NCI-H2107 (cell line): ENCODE measurements at regions not wholly inside any gene's neighbourhood (a gene's known extent, or its start where the extent isn't known, plus 50 kb on each side); places are given as distances from the start of the nearest gene placed in this dataset.

ENCODE experiments used
- DNase-seq: peaks from one replicate; lab custom pipeline; 2025; lab: John Stamatoyannopoulos, UW

- DNase-seq: no peak
Observed at GRCh38 chr4:35423104-35423503, 821.2 kb downstream of the ARAP2 start.

DNA sequence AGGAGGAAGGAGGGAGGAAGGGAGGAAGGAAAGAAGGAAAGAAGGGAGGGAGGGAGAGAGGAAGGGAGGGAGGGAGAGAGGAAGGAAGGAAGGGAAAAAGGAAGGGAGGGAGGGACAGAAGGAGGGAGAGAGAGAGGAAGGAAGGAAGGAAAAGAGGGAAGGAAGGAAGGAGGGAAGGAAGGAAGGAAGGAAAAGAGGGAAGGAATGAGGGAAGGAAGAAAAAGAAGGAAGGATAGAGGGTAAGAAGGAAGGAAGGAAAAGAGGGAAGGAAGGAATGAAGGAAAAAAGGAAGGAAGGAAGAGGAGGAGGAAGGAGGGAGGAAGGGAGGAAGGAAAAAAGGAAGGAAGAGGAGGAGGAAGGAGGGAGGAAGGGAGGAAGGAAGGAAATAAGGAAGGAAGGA lies 796.8 kb downstream of the ARAP2 start:
- DNase-seq: no peak

GRCh38 chr4:35459045-35459444 lies 785.3 kb downstream of the ARAP2 start:
- DNase-seq: no peak

GRCh38 chr4:35461931-35462659 lies 782.2 kb downstream of the ARAP2 start:
- DNase-seq: no peak

DNA sequence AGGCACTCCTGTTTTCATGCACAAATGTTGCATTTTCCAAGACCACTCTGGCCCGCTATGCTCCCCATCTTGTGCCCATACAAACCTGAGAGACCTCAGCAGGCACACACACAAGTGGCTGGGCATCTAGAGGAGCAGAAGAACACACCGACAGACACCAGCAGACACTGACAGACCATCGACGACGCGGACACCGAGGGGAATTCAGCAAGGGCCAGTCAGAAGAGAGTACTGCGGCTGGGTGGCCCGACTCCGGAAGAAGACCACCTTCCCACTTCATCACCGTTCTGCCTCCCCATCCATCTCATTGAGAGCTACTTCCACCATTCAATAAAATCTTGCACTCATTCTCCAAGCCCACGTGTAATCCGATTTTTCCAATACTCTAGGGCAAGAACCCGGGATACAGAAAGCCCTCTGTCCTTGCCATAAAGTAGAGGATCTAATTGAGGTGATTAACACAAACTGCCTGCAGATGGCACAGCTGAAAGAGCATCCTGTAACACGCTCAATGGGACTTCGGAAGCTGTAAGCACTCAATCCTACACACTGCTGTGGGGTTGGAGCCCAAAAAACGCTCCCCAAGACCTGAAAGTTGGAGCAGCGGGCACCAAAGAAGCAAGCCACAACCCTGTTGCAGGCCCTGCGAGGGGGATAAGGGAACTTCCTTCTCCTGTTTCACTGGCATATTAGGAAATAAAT lies 780.9 kb downstream of the ARAP2 start:
- DNase-seq: no peak

DNA sequence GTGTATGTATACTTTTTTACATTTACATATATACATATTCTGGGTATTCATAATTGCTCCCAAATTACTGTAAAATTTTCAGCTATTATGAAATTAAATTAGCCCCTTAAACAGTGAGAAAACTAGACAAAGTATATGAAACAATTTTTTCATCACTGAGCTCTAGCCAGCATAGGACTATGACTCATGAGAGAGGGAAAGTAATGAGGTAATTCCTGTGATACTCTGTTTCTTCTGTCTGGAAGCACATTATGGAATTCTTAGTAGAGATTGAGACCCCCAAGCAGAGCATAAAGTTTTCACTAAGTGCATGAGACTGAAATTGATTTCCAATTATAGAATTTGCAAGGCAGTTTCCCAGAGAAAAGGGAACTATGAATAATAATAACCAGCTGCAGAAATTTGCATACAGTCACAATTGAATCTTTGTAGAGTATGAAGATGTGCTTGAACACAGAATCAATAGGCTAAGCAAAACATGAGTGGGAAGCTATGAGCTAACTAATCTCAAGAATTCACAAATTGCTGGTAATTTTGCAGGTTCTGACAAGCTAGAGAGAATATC lies 779.3 kb downstream of the ARAP2 start:
- DNase-seq: no peak

- no peak for DNase-seq
Observed at GRCh38 chr4:35491093-35491492, 753.2 kb downstream of the ARAP2 start.

- DNase-seq: no peak
Observed at GRCh38 chr4:35493977-35494376, 750.3 kb downstream of the ARAP2 start.

DNA sequence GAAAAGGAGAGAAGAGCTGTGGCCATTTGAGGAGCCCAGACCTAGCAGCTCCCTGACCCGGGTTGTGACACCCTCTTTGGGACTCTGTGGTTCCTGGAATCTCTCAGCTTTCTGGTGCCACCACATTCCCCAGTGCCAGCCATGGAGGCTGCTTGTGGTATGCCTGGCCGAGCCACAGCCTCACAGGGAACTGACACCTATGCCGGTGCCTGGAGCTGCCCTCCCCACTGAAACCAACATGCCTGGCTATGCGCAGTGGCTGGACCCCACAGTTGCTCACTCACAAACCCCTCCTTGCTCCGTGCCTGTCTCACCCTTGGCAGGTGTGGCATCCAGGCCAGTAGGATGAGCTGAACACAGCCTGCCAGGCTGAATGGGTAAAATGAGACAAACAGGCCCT lies 749.4 kb downstream of the ARAP2 start:
- DNase-seq: no peak

DNA sequence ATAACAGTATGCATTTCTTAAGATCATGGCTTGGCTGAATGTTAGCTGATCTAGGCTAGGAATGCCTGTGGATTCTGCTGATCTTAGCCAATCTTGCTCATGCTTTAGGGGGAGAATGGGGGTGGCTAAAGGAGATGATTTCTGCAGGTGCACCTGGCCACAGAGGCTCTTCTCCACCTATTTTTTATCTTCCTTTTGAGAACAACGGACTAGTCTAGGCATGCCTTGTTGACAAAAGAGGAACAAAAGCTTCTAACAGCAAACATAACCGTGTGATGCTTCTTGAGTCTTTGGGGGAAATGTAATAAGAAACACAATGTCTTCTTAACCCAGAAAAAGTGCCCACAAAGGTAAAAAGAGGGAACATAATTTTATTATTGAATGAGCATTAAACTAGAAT lies 743.5 kb downstream of the ARAP2 start:
- DNase-seq: no peak

- no peak for DNase-seq
Observed at GRCh38 chr4:35503435-35503834, 740.9 kb downstream of the ARAP2 start.

GRCh38 chr4:35506161-35506560 lies 738.2 kb downstream of the ARAP2 start:
- DNase-seq: no peak

DNA sequence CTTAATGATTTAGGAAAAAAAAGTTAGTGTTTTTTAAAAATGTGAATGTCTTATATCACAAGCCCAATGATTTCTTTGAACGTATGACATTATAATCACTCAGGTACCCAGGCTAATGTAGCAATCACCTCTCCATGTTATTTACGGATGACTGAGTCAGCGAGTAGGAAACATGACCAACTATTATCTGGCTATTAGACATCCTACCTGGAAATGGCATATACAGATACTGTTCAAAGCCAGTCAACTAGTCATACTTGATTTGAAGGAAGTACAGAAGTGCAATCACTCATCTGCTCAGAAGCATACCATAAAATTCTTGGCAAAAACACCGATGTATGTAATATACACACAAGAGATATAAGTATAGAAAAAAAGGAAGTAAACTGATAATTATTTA lies 732.5 kb downstream of the ARAP2 start:
- no peak for DNase-seq

- DNase-seq: no peak
Observed at GRCh38 chr4:35516102-35516501, 728.2 kb downstream of the ARAP2 start.

GRCh38 chr4:35520059-35520458 lies 724.3 kb downstream of the ARAP2 start:
- DNase-seq: no peak

DNA sequence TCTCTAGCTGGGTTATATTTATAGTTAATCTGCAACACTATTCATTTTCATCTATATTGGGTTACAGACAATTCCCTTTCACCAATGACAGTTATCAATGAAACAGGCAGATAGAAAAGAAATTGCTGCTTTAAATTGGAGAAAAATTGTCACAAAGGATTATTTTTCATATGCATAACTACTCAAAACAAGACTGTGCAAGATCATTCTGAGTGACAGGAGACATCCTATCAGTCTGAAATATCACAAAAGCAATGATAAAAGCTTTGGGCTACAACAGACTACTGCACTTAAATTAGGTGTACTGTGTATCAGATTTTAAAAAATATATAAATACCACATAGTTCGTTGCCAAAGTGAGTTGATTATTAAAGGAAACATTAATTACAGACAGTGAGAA lies 722.6 kb downstream of the ARAP2 start:
- no peak for DNase-seq

DNA sequence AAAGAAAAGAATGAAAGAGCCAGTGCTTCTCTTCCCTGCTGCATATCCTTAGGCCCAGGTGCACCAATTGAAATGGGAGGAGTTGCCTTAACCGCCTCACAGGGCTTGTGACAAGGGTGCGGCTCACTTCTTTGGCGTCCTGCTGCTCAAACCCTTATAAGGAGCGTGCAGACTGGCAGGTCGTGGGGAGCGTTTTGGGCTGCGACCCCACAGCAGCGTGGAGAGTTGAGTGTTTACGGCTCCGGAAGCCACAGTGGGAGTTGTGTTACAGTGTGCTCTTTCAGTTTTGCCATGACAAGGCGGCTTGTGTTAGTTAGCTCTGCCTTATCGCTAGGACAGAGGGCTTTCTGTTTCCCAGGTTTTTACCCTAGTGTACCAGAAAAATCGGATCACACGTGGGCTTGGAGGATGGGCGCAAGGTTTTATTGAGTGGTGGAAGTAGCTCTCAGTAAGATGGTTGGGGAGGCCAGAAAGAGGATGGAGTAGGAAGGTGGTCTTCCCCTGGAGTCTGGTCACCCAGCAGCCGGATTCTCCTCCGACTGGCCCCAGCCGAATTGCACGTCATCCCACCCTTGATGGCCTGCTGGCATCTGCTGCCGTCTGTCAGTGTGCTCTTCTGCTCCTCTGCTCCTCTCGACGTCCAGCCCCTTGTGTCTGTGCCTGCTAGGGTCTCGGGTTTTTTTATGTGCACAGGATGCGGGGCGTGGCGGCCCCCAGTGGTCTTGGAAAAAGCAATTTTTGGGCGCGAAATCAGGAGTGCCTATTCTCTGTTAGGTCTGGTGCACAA lies 718.9 kb downstream of the ARAP2 start:
- DNase-seq: no peak

- DNase-seq: no peak
Observed at GRCh38 chr4:35526456-35526855, 717.9 kb downstream of the ARAP2 start.

DNA sequence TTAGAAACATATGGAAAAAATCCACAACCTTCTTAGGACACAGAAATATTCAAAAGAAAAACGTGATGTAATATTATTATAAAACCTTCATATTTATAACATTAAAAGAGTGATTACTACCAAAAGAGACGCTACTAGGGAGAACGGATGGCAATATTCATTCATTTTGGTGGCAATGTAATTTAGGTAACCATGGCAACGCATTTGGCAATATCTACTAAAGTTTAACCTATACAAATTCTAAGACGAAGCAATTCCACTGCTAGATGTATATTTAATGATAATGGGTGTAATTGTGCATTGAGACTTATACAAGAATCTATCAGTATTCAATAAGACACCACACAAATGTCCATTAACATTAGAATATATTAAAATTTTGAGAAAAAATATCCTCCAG lies 709.4 kb downstream of the ARAP2 start:
- DNase-seq: no peak

GRCh38 chr4:35538807-35539206 lies 705.5 kb downstream of the ARAP2 start:
- no peak for DNase-seq

DNA sequence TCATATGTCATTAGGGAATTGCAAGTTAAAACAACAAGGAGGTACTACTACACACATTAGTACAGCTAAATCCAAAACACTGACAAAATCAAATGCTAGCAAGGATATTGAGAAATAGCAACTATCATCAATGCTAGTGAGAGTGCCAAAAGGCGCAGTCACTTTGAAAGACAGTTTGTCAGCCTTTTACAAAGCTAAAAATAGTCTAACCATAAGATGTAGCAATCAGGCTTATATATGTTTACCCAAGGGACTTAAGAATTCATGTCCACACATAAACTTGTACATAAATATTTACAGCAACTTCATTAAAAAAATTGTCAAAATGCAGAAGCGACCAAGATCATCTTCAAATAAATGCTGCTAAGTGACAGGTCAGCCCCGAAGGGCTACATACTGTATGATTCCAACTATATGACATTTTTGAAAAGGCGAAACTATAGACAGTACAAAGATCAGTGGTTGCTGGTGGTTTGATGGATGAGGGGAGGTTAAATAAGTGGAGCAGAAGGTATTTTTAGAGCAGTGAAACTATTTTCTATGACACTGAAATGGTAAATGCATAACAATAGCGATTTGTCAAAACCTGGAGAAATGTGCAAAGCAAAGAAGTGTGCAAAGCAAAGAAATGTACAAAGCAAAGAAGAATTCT lies 704.8 kb downstream of the ARAP2 start:
- no peak for DNase-seq
